ENCODE measurements at regions not wholly inside any gene's neighbourhood (a gene's known extent, or its start where the extent isn't known, plus 50 kb on each side); places are given as distances from the start of the nearest gene placed in this dataset.

GRCh38 chr9:106657926-106658325, 205.0 kb upstream of the ZNF462 start:
- TF ChIP-seq, protein P1, sequence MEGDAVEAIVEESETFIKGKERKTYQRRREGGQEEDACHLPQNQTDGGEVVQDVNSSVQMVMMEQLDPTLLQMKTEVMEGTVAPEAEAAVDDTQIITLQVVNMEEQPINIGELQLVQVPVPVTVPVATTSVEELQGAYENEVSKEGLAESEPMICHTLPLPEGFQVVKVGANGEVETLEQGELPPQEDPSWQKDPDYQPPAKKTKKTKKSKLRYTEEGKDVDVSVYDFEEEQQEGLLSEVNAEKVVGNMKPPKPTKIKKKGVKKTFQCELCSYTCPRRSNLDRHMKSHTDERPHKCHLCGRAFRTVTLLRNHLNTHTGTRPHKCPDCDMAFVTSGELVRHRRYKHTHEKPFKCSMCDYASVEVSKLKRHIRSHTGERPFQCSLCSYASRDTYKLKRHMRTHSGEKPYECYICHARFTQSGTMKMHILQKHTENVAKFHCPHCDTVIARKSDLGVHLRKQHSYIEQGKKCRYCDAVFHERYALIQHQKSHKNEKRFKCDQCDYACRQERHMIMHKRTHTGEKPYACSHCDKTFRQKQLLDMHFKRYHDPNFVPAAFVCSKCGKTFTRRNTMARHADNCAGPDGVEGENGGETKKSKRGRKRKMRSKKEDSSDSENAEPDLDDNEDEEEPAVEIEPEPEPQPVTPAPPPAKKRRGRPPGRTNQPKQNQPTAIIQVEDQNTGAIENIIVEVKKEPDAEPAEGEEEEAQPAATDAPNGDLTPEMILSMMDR (IDR thresholded peaks at IDR 0.05), result no peak
- no peak for TF ChIP-seq POLR2A (IDR thresholded peaks at IDR 0.05)
